Thyroid gland (tissue), 4 donors: ENCODE measurements at regions not wholly inside any gene's neighbourhood (a gene's known extent, or its start where the extent isn't known, plus 50 kb on each side); places are given as distances from the start of the nearest gene placed in this dataset.

Experiments
- DNase-seq, 2 donors: peaks; one replicate each; pipeline ENCODE4 v3.0.0-alpha.2; 2019
- H3K27ac ChIP-seq, 3 donors: fragments of 200-600 bp; sonication (generic); 1 replicate in 2 of 3; 2 replicates in 1 of 3; pipeline ENCODE4 v1.5.1; 2016 to 2019; ENCODE audit warnings: mild to moderate bottlenecking in 1 of 3, moderate library complexity in 1 of 3
- H3K27me3 ChIP-seq: fragments of 200-600 bp; sonication (generic); one replicate; pipeline ENCODE4 v1.5.1; 2019
- H3K36me3 ChIP-seq, 2 donors: fragments of 200-600 bp; sonication (generic); one replicate each; pipeline ENCODE4 v1.5.1; 2016 to 2019
- H3K4me1 ChIP-seq, 2 donors: fragments of 200-600 bp; sonication (generic); one replicate each; pipeline ENCODE4 v1.5.1; 2017 to 2019
- H3K4me3 ChIP-seq, 3 donors: fragments of 200-600 bp; sonication (generic); replicated peaks in 1 of 3; 1 replicate in 2 of 3; 2 replicates in 1 of 3; pipeline ENCODE4 v1.5.1; 2016; ENCODE audit warnings: mild to moderate bottlenecking in 1 of 3
- H3K9me3 ChIP-seq: fragments of 200-600 bp; sonication (generic); one replicate; pipeline ENCODE4 v1.5.1; 2017
- POLR2A ChIP-seq, 2 donors: fragments of 450-650 bp; IDR thresholded peaks; one replicate each; pipeline ENCODE4 v1.6.1; 2017; ENCODE audit warnings: antibody characterized with exemption in 2 of 2, mild to moderate bottlenecking in 2 of 2, moderate library complexity in 1 of 2
- WGBS, 2 donors: methylation state at CpG; one replicate each; pipeline ENCODE4 v1.1.5; 2017; 5-methylcytosine and 5-hydroxymethylcytosine counted together
- intact Hi-C: fragments of 100-400 bp; cut with DNase I; formaldehyde crosslinking; loops from one replicate; pipeline ENCODE4 v1.15.1; 2023
- TF ChIP-seq, protein P1 (sequence below), 6 experiments: fragments of 200-600 bp in 3 of 6; fragments of 450-650 bp in 3 of 6; sonication (generic) in 3 of 6; IDR thresholded peaks; one replicate each; pipeline ENCODE4 v1.5.1; 2016 to 2019; ENCODE audit warnings: antibody characterized with exemption in 6 of 6, mild to moderate bottlenecking in 2 of 6, inconsistent platforms in 1 of 6, moderate library complexity in 1 of 6

DNA sequence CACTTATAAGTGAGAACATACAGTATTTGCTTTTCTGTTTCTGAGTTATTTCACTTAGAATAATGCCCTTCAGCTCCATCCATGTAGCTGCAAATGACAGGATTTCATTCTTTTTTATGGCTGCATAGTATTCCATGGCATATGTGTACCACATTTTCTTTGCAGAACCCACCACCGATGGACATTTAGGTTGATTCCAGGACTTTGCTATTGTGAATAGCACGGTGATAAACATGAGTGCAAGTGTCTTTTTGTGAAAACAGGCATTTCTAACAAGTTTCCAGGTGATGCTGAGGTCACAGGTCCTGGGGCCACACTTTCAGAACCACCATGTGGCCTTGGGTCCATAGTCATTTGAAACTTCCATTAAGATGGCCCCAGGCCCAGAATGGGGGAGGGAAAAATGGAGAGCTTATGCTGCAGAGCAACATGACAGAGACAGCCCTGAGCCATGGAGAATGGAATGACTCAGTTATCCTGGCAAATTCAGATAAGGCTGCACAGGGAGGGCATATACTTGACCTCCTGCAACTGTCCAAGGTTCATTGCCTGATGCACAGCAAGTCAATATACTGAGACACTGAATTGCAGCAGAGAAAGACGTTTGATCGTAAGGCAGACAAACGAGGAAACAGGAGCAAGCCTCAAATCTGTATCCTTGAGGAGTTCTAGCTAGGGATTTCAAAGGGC is 248.0 kb upstream of the GALNT17 start:
- Histone ChIP-seq H3K4me1 (no peaks in the 10 kb centered on the region), H3K4me3 (no peak overlapping the region), H3K9me3 (no peaks in the 10 kb centered on the region), H3K27me3 (no peaks in the 10 kb centered on the region), H3K36me3 (no peaks in the 10 kb centered on the region), H3K27ac (no peak overlapping the region)
- WGBS, 2 donors = 87 to 88% methylated on average over 5 of the region's 5 CpGs
- no peak for DNase-seq
- TF ChIP-seq, protein P1, sequence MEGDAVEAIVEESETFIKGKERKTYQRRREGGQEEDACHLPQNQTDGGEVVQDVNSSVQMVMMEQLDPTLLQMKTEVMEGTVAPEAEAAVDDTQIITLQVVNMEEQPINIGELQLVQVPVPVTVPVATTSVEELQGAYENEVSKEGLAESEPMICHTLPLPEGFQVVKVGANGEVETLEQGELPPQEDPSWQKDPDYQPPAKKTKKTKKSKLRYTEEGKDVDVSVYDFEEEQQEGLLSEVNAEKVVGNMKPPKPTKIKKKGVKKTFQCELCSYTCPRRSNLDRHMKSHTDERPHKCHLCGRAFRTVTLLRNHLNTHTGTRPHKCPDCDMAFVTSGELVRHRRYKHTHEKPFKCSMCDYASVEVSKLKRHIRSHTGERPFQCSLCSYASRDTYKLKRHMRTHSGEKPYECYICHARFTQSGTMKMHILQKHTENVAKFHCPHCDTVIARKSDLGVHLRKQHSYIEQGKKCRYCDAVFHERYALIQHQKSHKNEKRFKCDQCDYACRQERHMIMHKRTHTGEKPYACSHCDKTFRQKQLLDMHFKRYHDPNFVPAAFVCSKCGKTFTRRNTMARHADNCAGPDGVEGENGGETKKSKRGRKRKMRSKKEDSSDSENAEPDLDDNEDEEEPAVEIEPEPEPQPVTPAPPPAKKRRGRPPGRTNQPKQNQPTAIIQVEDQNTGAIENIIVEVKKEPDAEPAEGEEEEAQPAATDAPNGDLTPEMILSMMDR (IDR thresholded peaks at IDR 0.05) = no peak
- TF ChIP-seq POLR2A (IDR thresholded peaks at IDR 0.05) = no peak
- intact Hi-C loops = no loop called here

GRCh38 chr7:70884440-70884764 is 247.5 kb upstream of the GALNT17 start:
- intact Hi-C loops = no loop called here
- no peaks in the 10 kb centered on the region for H3K9me3 ChIP-seq
- DNase-seq = no peak
- H3K27ac ChIP-seq = no peak overlapping the region
- TF ChIP-seq POLR2A (IDR thresholded peaks at IDR 0.05) = no peak
- TF ChIP-seq, protein P1 (IDR thresholded peaks at IDR 0.05) = no peak
- no peaks in the 10 kb centered on the region for H3K36me3 ChIP-seq
- no peaks in the 10 kb centered on the region for H3K27me3 ChIP-seq
- no peak overlapping the region for H3K4me3 ChIP-seq
- no peaks in the 10 kb centered on the region for H3K4me1 ChIP-seq

- DNase-seq = no peak
- H3K27ac ChIP-seq = no peak overlapping the region
- WGBS, 2 donors = 77 to 79% methylated on average over 3 of the region's 3 CpGs
- no peak overlapping the region for H3K4me3 ChIP-seq
- intact Hi-C loops = no loop called here
- no peaks in the 10 kb centered on the region for H3K27me3 ChIP-seq
- TF ChIP-seq POLR2A (IDR thresholded peaks at IDR 0.05) = no peak
- TF ChIP-seq, protein P1 (IDR thresholded peaks at IDR 0.05) = no peak
- H3K4me1 ChIP-seq = no peaks in the 10 kb centered on the region
- H3K9me3 ChIP-seq = no peaks in the 10 kb centered on the region
- no peaks in the 10 kb centered on the region for H3K36me3 ChIP-seq
Measured at GRCh38 chr7:70884809-70885208, 247.1 kb upstream of the GALNT17 start.

DNA sequence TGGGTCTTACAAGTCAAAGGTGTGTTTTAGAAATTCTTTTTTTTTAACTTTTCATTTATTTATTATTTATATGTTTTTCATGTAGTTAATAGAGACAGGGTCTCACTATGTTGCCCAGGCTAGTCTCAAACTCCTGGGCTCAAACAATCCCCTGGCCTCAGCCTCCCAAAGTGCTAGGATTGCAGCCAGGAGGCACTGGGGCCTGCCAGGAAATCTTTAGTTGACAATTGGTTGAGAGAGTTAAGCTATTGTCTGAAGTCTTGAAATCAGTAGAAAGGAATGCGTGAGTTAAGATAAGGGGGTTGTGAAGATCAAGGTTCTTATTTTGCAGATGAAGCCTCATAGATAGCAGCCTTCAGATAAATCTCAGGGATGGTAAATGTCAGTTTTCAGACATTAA is 245.4 kb upstream of the GALNT17 start:
- Histone ChIP-seq H3K4me3 (no peak overlapping the region), H3K27me3 (no peaks in the 10 kb centered on the region), H3K27ac (no peak overlapping the region), H3K9me3 (no peaks in the 10 kb centered on the region), H3K36me3 (no peaks in the 10 kb centered on the region), H3K4me1 (no peaks in the 10 kb centered on the region)
- intact Hi-C loops = no loop called here
- no peak for TF ChIP-seq POLR2A (IDR thresholded peaks at IDR 0.05)
- TF ChIP-seq, protein P1 (IDR thresholded peaks at IDR 0.05) = no peak
- 78 to 83% methylated on average over 1 of the region's 1 CpG for WGBS, 2 donors
- DNase-seq = no peak

GRCh38 chr7:70887186-70887585 is 244.8 kb upstream of the GALNT17 start:
- H3K27me3 ChIP-seq = no peaks in the 10 kb centered on the region
- no peak overlapping the region for H3K4me3 ChIP-seq
- H3K27ac ChIP-seq = no peak overlapping the region
- intact Hi-C loops = no loop called here
- DNase-seq = no peak
- no peaks in the 10 kb centered on the region for H3K9me3 ChIP-seq
- no peaks in the 10 kb centered on the region for H3K4me1 ChIP-seq
- TF ChIP-seq POLR2A (IDR thresholded peaks at IDR 0.05) = no peak
- TF ChIP-seq, protein P1 (IDR thresholded peaks at IDR 0.05) = no peak
- WGBS, 2 donors = 60 to 84% methylated on average over 1 of the region's 1 CpG
- no peaks in the 10 kb centered on the region for H3K36me3 ChIP-seq
